ENCODE measurements at regions not wholly inside any gene's neighbourhood (a gene's known extent, or its start where the extent isn't known, plus 50 kb on each side); places are given as distances from the start of the nearest gene placed in this dataset.
"Not testable (repeated sequence)": the region's sequence is repeated elsewhere in the genome, so short reads cannot be mapped to it uniquely, and the experiment has no call there.

DNA sequence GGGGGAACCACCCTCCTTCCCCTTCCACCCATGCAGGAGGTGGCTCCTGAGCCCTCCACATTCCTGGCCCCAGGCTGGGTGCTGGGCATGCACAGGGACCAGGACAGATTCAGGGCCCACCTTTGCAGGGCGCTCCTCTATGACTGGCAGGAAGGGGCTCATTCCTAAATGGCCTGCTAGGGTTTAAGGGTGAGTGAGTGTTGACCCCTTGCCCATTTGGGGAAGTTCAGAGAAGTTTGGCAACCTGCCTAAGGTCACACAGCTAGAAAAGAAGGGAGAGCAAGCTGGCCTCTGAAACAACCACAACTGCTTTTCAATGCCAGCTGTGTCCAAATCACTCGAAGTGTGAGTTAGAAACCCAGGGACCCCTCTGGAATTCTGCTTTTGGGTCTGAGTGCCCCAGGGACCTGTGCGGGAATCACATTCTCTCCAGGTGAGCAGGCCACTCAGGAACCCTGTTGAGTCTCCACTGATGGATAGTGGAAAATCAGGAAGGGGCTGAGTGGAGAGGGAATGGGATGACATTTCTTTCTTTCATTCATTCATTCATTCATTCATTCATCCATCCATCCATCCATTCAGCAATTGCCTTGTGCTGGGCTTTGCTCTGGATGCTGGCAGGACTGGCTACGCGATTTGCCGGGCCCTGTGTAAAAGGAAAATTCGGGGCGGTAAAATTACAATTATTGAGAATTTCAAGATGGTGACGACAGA, 191.9 kb downstream of the C9orf50 start:
- no peak for DNase-seq

DNA sequence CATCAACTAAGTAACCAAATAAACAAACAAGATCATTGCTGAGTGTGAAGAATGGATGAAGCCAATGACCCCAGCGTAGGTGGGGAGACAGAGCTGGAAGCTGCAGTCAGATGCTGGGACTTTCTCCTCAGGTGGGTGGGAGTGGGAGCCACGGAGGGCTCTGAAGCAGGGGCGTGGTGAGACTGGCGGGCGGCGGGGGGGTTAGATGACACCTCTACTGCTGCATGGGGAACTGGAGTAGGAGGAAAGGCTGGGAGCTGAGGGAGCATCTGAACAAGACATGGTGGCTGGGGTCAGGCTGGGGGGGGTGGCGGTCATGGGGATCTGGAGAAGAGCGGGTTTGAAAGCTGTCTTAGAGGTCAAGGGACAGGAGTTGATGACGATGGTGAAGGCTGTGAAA, 193.8 kb downstream of the C9orf50 start:
- DNase-seq: no peak

DNA sequence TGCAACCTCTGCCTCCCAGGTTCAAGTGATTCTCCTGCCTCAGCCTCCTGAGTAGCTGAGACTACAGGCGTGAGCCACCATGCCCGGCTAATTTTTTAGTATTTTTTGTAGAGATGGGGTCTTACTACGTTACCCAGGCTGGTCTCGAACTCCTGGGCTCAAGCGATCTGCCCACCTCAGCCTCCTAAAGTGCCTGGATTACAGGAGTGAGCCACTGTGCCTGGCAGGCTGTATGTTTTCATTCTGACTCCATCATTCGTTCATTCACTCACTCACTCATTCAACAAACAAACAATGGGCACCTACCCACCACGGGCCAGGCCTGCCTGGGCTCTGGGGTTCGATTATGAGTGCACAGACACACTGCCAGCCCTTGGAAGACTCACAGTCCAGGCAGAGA, 197.1 kb downstream of the C9orf50 start:
- not testable (repeated sequence) for DNase-seq

DNA sequence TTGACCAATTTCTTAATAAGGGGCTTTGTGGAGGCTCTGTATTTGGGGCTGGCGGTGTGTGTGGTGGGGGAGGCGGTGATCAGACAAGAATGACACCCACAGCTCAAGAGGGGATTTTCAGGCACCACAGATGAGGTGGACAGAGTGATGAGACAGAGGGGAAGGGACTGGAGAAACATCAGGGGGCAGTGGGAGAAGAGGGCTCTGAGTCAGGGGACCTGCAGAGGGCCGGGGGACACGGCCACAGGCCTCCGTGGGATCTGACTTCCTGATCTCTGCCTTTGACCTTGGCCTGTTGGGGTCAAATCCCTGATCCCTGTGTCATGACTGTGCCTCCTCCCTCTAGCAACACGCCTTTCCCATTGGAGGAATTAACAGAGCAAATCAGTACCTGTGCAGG, 197.7 kb downstream of the C9orf50 start:
- DNase-seq: no peak

DNA sequence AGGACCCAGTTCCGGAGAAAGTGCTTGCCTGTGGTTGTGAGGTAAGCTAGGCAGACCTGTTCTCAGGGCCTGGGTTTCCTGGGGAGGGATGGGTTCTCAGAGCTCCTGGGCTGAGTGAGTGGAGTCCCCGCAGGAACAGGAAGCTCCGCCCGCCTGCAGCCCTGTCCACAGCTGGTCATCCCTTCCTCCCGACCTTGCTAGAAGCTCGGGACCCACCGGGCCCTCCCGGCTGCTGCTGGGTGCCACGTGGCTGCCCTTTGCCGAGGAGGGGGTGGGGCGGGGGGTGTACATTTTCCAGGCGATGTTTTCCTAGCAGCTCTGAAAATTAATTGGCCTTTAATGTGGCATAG, 198.1 kb downstream of the C9orf50 start:
- no peak for DNase-seq

DNA sequence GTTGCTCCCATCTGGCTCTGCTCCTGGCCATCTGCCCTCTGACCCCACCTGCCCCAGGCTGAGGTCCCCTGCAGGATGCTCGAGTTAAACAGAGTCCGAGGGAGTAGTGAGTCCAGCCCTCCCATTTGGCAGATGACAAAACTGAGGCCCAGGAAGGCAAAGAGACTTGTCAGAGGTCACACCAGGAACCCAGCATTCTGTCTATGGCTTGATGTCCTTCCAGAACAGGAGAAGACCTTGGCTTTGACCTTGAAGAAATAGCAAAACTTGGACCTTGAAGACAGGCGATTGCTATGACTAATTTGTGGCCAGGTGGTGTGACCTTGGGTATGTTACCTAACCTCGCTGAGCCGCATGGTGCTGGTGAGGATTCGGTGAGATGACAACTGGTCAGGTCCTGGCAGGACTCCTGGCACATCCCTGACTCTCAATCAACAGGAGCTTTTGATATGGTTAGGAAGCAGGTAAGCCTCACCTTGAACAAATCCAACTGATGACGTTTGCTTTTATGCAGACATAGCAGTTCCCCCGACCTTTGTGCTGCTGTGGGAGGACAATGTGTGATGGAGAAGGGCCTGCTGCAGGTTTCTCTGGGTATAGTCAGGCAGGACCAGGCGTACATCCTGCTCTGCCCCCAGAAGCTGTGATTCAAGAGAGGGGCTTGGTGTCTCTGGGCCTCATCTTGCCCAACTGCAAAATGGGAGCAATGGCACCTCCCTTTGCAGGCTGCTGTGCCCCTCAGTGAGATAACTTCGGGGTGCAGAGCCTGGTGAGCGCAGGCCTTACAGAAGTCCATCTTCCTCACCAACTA, 198.7 kb downstream of the C9orf50 start:
- no peak for DNase-seq

DNA sequence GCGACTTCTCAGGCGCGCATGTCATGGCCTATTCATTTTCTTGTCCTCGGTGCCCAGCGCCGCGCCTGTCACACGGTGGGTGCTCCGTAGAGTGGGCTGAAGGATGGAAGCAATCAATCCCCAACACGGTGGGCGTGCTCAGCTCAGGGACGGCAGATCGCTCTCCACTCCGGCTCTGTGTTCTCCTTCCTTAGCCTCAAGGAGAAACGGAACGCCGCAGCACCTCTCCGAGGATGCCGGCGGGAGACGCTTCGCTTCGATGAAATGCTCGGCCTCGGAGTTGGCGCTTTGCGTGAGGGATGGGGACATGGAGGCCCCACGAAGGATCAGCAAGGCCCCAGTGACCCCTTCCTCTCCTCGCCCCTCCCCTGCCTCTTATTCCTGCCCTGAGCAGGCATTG, 199.5 kb downstream of the C9orf50 start:
- no peak for DNase-seq

DNA sequence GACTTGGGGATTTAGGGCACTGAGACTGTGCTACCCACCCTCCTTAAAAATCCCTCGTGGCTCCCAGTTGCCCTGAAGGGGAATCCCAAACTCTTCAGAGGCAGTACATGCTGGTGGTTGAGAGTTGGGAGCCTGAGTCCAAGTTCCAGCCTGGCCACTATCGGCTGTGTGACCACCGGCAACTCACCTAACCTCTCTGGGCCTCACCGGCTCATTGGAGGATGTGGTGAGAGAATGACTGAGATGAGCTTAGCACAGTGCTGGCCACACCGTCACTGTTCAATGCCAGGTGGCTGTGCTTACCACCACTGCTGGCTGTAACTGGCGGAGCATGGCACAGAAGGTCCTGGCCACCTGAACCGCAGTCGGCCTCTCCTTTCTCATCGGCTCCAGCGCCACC, 200.2 kb downstream of the C9orf50 start:
- DNase-seq: no peak

DNA sequence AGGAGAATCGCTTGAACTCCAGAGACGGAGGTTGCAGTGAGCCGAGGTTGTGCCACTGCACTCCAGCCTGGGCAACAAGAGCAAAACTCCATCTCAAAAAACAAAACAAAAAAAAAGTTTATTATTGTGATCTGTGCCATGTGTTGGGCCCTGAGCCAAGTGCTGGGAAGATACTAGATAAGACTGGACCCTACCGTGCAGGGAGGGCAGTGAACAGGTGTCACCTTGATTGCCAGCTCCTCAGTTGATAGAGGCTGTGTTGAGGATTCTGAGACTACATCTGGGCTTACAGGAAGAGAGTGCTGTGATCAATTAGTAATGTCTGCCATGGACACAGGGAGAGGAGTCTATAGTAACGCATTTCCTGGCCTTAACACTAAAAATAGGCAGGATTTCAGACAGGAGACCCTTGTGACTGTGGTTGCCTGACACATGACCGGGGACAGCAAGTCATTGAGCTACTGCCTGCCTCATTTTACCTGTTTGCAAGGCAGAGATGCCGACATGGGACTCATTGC, 201.5 kb downstream of the C9orf50 start:
- DNase-seq: no peak

DNA sequence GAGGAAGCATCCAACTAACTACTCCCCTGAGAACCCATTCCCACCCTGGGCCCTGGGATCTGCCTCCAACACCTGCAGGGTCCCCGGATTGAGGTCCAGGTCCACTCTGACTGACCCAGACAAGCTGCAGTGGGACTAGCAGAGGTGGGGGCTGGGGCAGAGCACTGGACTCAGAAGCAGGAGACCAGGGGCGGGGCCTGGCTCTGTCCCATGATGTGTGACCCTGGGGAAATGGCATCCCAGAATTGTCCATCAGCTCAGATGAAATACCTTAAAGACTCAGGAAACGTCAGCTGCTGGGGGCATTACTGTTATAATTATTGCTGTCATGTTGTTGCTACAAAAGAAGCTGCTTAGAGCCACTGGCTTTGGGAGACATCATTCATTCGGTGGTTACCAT, 202.4 kb downstream of the C9orf50 start:
- DNase-seq: no peak

DNA sequence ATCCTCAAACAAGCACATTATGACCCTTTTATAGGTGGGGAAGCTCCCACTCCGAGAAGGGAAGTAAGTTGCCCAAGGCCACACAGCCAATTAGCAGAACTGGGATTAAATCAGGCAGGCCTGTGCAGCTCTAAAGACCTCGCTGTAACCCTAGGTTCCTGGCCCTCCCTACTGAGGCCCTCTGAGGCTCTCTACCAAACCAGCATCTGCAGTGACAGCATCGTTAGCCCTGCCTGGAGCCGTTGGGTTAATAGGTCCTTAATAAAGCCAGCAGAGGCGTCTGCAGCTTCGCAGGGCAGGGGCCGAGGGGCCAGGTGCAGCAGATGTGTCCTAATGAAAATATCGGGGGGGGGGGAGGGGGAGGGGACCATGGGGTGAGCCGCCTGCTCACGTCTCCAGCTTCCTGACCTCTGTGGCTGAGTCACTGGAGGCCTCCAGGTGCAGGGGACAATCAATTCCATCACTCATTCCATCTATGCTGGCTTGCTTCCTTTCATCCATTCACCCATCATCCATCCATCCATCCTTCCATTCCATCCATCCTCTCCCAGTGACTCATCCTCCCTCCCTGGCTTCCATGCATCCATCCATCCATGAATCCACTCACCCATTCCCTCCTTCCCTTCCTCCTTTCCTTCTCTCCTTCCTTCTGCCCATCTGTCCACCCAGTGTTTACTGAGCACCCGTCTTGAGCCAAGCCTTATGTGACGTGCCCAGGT, 203.9 kb downstream of the C9orf50 start:
- DNase-seq: no peak

DNA sequence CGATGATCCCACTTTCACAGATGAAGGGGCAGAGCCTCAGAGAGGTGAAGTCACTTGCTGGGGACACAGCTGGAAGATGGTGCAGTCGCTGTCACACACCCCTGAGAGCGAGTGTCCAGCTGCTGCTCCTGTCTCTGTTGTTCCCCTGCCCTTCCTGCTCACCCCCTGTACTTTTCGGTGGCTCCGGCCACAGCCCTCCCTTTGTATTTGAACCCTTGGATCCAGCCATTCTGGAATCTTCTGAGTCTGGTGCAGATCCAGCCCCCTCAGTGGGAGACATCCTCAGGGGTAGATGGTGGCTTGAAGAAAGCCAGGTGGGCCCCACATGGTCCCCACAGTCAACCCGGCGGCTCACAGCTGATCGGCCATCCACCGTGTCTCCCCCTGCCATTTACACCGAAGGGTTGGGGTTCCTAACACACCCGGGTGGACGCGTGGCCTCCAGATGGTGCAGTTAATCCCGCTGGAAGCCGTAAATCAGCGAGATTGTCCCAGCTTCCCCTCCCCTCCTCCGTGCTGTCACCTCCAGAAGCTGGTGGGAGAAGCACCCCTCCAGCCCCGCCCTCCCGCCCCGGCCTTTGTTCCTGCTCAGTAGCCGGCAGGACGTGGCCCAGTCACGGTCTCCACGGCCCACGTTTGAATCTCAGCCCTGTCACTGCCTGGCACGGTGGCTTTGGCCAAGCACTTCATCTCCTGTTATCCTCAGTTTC, 204.8 kb downstream of the C9orf50 start:
- DNase-seq: no peak

DNA sequence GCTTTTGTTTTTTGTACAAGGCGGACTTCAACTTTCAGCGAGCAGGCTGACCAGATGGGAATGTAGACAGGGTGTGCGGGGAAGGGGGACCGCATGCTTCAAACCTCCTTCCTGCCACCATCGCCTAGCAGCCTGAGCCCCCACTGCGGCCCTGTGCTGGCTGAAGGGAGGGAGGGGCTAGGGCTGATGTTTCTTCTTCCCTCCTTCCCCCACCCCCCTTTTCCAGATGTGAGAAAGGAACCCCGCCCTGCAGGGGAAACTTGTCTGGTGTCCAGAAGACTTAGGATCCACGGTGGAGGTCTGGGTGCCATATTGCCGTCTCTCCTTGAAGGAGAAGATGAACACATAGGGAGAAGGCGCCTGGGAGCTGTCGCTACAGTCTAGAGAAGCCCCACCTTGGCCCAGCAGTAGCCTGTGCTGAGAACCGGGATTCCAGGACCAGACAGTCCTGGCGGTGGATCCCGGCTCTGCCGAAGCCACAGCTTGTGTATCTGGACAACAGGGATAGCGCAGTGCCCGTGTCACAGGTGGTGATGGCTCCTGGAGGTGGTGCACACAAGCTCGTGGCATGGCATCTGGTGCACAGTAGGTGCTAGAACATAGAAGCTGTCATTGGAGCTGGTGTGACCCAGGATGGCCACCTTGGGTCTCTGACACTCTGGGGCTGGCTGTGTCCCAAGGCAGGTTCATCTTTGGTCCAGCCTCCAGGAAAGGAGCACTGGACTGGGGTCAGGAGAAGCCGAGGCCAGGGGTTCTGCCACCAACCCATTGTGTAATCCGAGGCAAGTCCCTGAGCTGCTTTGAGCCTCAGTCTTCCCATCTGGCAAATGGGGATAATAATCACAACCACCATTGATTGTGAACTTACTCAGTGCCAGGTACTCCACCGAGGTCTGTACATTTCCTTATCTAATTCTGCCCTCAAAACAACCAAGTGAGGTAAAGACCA, 205.6 kb downstream of the C9orf50 start:
- DNase-seq: no peak

DNA sequence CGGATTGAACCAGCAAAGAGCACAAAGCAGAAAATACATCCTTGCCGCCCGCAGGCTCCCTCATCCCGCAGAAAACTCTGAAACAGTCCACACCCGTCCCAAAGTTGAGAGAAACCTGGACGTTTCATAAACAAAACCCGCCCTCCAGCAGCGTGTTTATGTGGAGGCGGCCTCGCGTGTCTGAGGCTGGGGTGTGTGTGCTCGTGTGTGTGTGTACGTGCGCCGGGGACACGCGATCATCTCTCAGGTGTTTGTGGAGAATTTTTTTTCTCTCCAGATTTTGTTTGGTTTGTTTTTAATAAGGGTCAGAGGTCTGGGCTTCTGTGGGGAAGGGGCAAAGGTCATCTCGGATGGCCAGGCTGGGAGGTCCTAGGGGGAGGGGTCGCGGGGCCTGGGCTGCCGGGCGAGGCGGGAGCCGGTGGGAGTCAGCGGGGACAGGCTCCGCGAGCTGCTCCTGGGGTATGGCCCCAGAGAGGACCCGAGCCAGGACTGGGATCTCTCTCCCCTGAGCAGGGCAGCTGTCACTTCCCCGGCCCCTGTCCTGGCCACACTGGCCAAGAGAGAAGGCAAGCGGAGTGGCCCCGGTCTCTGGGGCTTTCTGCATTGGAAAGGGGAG, 206.4 kb downstream of the C9orf50 start:
- DNase-seq: peak; percentile 39

DNA sequence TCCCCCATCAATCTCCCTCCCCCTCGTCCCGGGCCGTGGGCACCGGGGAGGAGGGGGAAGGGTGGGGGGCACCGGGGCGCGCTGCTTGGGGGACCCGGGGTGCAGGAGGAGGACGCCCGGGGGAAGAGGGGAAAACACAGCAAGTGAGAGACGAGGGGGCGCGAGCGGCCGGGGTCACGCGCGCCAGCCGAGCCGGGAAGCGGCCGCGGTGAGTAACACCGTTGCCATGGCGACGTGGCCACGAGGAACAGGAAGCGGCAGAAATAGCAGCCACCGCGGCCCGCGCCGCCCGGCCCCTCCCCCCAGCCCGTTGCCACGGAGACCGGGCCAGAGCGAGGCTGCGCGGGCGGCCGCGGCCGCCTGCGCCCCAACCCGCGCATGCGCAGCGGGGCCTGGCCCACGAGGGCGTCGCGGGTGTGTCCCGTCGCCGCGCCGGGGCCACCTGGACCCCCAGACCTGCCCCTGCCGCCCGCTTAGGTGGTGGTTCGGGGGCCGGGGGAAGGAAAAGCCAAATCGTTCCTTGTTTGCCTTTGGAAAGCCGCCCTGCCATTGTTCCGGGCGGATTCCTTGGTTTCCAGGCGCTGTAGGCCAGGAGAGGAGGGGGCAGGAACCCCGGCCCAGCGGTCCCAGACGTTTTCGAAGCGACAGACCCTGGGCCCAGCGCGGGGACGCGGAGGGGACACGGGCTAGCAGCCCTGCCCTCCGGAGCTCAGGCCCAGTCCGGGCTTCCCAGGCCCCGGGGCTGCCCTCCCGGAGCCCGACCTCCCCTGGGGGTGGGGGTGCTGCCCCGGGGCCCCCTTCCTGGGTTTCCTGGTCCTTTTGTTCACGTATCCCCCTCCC, 207.1 kb downstream of the C9orf50 start:
- DNase-seq: peak; percentile 99

DNA sequence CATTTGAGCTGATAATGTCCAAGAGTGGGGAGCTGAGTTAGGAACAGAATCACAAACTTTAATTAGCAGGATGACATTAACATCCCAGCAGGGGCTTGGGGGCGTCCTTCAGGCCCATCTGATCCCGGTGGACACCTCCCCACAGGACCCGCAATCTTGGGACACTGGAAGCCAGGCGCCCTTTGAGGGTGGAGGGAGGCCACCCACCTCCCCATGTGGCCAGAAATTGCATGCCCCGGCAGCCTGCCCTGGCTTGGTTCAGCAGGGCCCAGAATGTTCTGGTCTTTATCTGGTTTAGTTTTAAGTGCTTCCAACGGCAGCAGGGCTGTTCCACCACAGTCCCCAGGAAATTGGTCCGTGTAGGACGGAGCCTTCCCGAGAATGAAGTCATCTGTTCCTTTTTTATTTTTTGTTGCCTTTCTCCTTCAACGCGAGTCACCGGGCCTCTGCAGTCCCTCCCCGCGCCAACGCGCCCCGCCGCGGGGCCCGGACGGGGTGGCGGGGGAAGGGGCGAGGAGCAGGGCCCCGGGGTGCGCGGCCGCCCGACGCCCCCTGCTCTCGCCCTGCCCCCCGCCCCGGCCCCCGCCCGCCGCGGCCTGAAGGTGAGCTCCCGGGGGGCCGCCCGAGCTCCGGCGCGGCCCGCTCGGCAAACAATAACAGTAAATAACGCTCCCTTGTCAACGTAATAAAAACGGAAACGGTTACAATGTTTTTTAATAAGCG, 207.9 kb downstream of the C9orf50 start:
- peak; percentile 41 for DNase-seq

DNA sequence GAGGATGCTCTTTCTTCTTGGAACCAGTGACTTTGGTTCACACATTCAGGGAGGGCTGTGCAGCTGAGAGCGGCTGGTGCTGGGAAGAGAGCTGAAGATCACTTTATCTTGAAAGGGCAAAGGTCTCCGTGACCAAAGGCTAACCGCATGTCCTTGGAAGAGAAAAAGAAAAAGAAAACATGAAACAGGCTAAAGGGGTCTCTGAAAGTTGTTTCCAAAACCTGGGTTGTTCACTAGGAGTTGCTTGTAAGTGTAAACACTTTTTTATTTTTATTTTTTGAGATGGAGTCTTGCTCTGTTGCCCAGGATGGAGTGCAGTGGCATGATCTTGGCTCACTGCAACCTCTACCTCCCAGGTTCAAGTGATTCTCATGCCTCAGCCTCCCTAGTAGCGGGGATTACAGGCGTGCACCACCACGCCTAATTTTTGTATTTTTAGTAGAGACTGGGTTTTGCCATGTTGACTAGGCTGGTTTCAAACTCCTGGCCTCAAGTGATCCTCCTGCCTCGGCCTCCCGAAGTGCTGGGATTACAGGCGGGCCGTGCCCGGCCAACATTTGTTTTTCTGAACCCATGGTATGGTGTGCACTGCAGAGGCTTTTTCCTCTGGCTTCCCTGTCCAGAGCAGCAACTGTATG, 208.6 kb downstream of the C9orf50 start:
- not testable (repeated sequence) for DNase-seq

DNA sequence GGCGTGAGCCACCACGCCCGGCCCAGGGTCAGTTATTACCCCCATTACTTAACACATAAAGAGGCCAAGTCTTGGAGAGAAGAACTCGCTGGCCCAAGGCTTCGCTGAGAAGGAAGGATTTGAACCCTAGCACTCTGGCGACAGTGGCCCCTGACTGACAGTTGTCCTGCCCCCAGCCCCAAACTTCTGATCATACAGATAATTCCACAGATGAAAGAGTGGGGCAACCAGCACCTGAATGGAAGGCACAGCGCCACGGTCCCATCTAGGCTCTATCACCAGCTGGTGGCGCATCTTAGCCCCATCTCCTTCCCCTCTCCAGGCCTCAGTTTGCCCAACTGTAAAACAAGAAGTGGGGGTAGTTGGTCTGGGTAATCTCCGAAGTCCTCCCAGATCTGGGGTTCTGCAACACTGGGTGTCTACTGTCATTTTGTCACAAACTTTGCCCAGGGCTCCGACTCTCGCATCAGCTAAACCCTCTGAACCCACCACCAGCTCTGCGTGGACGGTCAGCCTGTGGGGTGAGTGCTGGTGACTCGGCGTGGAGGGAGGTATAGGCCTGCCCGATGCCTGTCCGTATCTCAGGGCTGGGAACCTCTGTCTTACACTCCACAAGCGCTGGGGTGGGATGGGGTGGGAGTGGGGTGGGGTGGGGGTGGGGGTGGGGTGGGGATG, 209.3 kb downstream of the C9orf50 start:
- DNase-seq: no peak

DNA sequence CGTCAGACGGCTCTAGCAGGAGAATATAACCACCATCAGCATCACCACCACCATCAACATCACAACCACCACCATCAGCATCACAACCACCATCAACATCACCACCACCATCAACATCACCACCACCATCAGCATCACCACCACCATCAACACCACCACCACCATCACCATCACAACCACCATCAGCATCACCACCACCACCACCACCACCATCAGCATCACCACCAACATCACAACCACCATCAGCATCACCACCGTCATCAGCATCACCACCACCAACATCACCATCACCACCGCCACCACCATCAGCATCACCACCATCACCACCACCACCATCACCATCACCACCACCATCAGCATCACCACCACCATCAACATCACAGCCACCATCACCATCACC, 210.7 kb downstream of the C9orf50 start:
- no peak for DNase-seq

Data from activated gamma-delta T cell treated with Interleukin-2 at 50 U/mL for 16 hours (primary cell).